GM12873 (cell line): ENCODE measurements at regions not wholly inside any gene's neighbourhood (a gene's known extent, or its start where the extent isn't known, plus 50 kb on each side); places are given as distances from the start of the nearest gene placed in this dataset.

Experiments used
- TF ChIP-seq, protein P1 (sequence below): IDR thresholded peaks from 2 replicates; pipeline ENCODE4 v1.5.1; 2012; ENCODE audit warnings: low read depth, mild to moderate bottlenecking, moderate library complexity, low read length, control low read depth; ENCODE audit not compliant: insufficient read depth; ENCODE audit errors: missing control alignments

GRCh38 chr21:23478381-23478780 is 2128.9 kb downstream of the MRPL39 start:
- TF ChIP-seq, protein P1, sequence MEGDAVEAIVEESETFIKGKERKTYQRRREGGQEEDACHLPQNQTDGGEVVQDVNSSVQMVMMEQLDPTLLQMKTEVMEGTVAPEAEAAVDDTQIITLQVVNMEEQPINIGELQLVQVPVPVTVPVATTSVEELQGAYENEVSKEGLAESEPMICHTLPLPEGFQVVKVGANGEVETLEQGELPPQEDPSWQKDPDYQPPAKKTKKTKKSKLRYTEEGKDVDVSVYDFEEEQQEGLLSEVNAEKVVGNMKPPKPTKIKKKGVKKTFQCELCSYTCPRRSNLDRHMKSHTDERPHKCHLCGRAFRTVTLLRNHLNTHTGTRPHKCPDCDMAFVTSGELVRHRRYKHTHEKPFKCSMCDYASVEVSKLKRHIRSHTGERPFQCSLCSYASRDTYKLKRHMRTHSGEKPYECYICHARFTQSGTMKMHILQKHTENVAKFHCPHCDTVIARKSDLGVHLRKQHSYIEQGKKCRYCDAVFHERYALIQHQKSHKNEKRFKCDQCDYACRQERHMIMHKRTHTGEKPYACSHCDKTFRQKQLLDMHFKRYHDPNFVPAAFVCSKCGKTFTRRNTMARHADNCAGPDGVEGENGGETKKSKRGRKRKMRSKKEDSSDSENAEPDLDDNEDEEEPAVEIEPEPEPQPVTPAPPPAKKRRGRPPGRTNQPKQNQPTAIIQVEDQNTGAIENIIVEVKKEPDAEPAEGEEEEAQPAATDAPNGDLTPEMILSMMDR, result no peak

- TF ChIP-seq, protein P1, result no peak
Measured at GRCh38 chr21:23475281-23476219, 2131.7 kb downstream of the MRPL39 start.

DNA sequence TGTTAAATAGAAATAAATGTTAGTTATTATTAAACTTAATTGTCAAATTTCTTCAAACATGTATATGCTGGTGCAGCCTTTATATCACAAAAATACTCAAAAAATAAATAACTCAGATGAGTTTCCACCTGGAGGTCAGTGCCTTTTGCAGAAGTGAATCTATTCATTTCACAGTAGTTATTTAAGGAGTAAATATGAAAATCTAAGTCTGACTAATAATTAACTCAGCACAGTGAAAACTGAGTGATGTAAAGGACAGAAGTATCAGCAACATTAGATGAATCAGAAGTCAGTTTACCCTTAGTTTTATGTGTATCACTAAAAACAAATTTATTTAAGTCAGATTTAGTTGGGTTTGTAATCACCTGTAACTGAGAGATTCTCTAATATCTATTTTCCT is 2135.4 kb downstream of the MRPL39 start:
- TF ChIP-seq, protein P1, result no peak

- TF ChIP-seq, protein P1, result no peak
Measured at GRCh38 chr21:23463365-23463764, 2143.9 kb downstream of the MRPL39 start.

GRCh38 chr21:23455676-23456075 is 2151.6 kb downstream of the MRPL39 start:
- TF ChIP-seq, protein P1, result no peak

DNA sequence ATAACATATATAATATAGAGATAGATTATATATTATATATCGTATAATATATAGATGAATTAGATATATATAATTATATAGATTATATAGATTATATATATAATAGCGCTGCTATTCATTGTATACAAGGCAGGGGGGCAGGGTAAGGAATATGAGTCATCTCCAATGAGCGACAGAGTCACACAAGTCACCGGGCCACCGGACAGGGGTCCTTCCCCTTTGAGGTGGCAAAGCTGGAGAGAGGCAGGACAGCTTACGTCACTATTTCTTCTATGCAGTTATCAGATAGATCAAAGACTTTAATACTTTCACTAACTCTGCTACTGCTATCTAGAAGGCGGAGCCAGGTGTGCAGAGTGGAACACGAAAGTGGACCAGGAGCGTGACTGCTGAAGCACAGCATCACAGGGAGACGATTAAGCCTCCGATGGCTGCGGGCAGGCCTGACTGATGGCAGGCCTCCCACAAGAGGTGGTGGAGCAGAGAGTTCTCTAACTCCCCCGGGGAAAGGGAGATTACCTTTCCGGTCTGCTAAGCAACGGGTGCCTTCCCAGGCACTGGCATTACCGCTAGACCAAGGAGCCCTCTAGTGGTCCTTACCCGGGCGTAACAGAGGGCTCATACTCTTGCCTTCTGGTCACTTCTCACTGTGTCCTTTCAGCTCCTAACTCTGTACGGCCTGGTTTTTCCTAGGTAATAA is 2154.7 kb downstream of the MRPL39 start:
- TF ChIP-seq, protein P1, result peak; percentile 49

GRCh38 chr21:23445307-23445706 is 2162.0 kb downstream of the MRPL39 start:
- TF ChIP-seq, protein P1, result no peak
